ENCODE measurements at regions not wholly inside any gene's neighbourhood (a gene's known extent, or its start where the extent isn't known, plus 50 kb on each side); places are given as distances from the start of the nearest gene placed in this dataset.
"Not testable (repeated sequence)": the region's sequence is repeated elsewhere in the genome, so short reads cannot be mapped to it uniquely, and the experiment has no call there.

GRCh38 chr3:35216501-35217266, 422.6 kb upstream of the ARPP21 start:
- H3K9me3 Mint-ChIP-seq, result peaks cover 14% of the 10 kb centered on the region
- H3K27ac Mint-ChIP-seq, result no peak overlapping the region
- no peak overlapping the region for H3K4me3 Mint-ChIP-seq
- no peaks in the 10 kb centered on the region for H3K4me1 Mint-ChIP-seq
- no peak for DNase-seq (ENCODE audit: low spot score in 2 of 2)
- no peaks in the 10 kb centered on the region for H3K36me3 Mint-ChIP-seq
- ATAC-seq, result no peak

GRCh38 chr3:35223632-35224394, 415.5 kb upstream of the ARPP21 start:
- Mint-ChIP-seq H3K27ac (no peak overlapping the region), H3K36me3 (no peaks in the 10 kb centered on the region), H3K4me1 (no peaks in the 10 kb centered on the region), H3K9me3 (peaks cover 17% of the 10 kb centered on the region), H3K4me3 (no peak overlapping the region)
- DNase-seq (ENCODE audit: low spot score in 2 of 2) (no peak), ATAC-seq (no peak)

- H3K4me3 Mint-ChIP-seq, result no peak overlapping the region
- DNase-seq (ENCODE audit: low spot score in 2 of 2) (no peak), ATAC-seq (no peak)
- H3K4me1 Mint-ChIP-seq, result no peaks in the 10 kb centered on the region
- H3K9me3 Mint-ChIP-seq, result peaks cover 18% of the 10 kb centered on the region
- no peak overlapping the region for H3K27ac Mint-ChIP-seq
- H3K36me3 Mint-ChIP-seq, result no peaks in the 10 kb centered on the region
These were observed 414.6 kb upstream of the ARPP21 start for GRCh38 chr3:35224565-35225295.

- Mint-ChIP-seq H3K36me3 (no peaks in the 10 kb centered on the region), H3K4me1 (no peaks in the 10 kb centered on the region), H3K4me3 (no peak overlapping the region), H3K27ac (no peak overlapping the region), H3K9me3 (peaks cover 18% of the 10 kb centered on the region)
- ATAC-seq (no peak), DNase-seq (ENCODE audit: low spot score in 2 of 2) (no peak)
These were observed 398.1 kb upstream of the ARPP21 start for GRCh38 chr3:35241236-35241635.

GRCh38 chr3:35254917-35255316, 384.4 kb upstream of the ARPP21 start:
- H3K36me3 Mint-ChIP-seq, result no peaks in the 10 kb centered on the region
- DNase-seq (ENCODE audit: low spot score in 2 of 2) (no peak), ATAC-seq (no peak)
- no peak overlapping the region for H3K4me3 Mint-ChIP-seq
- no peak overlapping the region for H3K27ac Mint-ChIP-seq
- peaks cover 8% of the 10 kb centered on the region for H3K9me3 Mint-ChIP-seq
- H3K4me1 Mint-ChIP-seq, result no peaks in the 10 kb centered on the region

GRCh38 chr3:35257641-35258040, 381.7 kb upstream of the ARPP21 start:
- no peak overlapping the region for H3K27ac Mint-ChIP-seq
- H3K9me3 Mint-ChIP-seq, result peaks cover 8% of the 10 kb centered on the region
- ATAC-seq (no peak), DNase-seq (ENCODE audit: low spot score in 2 of 2) (no peak)
- H3K4me1 Mint-ChIP-seq, result no peaks in the 10 kb centered on the region
- H3K36me3 Mint-ChIP-seq, result no peaks in the 10 kb centered on the region
- H3K4me3 Mint-ChIP-seq, result no peak overlapping the region

GRCh38 chr3:35262406-35262805, 376.9 kb upstream of the ARPP21 start:
- H3K9me3 Mint-ChIP-seq, result peaks cover 15% of the 10 kb centered on the region
- no peak overlapping the region for H3K4me3 Mint-ChIP-seq
- ATAC-seq, result no peak
- H3K36me3 Mint-ChIP-seq, result no peaks in the 10 kb centered on the region
- DNase-seq (ENCODE audit: low spot score in 2 of 2), result no peak
- no peak overlapping the region for H3K27ac Mint-ChIP-seq
- no peaks in the 10 kb centered on the region for H3K4me1 Mint-ChIP-seq

GRCh38 chr3:35263477-35263876, 375.8 kb upstream of the ARPP21 start:
- H3K36me3 Mint-ChIP-seq, result no peaks in the 10 kb centered on the region
- H3K4me3 Mint-ChIP-seq, result no peak overlapping the region
- H3K27ac Mint-ChIP-seq, result no peak overlapping the region
- H3K4me1 Mint-ChIP-seq, result no peaks in the 10 kb centered on the region
- no peak for ATAC-seq
- peaks cover 8% of the 10 kb centered on the region for H3K9me3 Mint-ChIP-seq
- DNase-seq (ENCODE audit: low spot score in 2 of 2), result no peak

GRCh38 chr3:35266065-35266464, 373.3 kb upstream of the ARPP21 start:
- not testable (repeated sequence) for H3K27ac Mint-ChIP-seq; H3K4me3 Mint-ChIP-seq; H3K36me3 Mint-ChIP-seq; DNase-seq (ENCODE audit: low spot score in 2 of 2); ATAC-seq; H3K4me1 Mint-ChIP-seq
- peaks cover 11% of the 10 kb centered on the region for H3K9me3 Mint-ChIP-seq

GRCh38 chr3:35275768-35276167, 363.6 kb upstream of the ARPP21 start:
- ATAC-seq (no peak), DNase-seq (ENCODE audit: low spot score in 2 of 2) (no peak)
- no peak overlapping the region for H3K27ac Mint-ChIP-seq
- H3K36me3 Mint-ChIP-seq, result no peaks in the 10 kb centered on the region
- no peaks in the 10 kb centered on the region for H3K4me1 Mint-ChIP-seq
- H3K9me3 Mint-ChIP-seq, result peaks cover 23% of the 10 kb centered on the region
- H3K4me3 Mint-ChIP-seq, result no peak overlapping the region

- Mint-ChIP-seq H3K27ac (no peak overlapping the region), H3K36me3 (no peaks in the 10 kb centered on the region), H3K4me3 (no peak overlapping the region), H3K9me3 (peaks cover 21% of the 10 kb centered on the region), H3K4me1 (no peaks in the 10 kb centered on the region)
- no peak for DNase-seq (ENCODE audit: low spot score in 2 of 2)
- no peak for ATAC-seq
These were observed 362.8 kb upstream of the ARPP21 start for GRCh38 chr3:35276568-35276967.

GRCh38 chr3:35291471-35292236, 347.7 kb upstream of the ARPP21 start:
- Mint-ChIP-seq H3K4me1 (no peaks in the 10 kb centered on the region), H3K36me3 (no peaks in the 10 kb centered on the region), H3K4me3 (no peak overlapping the region), H3K9me3 (peaks cover 24% of the 10 kb centered on the region), H3K27ac (no peak overlapping the region)
- ATAC-seq (no peak), DNase-seq (ENCODE audit: low spot score in 2 of 2) (no peak)

- DNase-seq (ENCODE audit: low spot score in 2 of 2) (no peak), ATAC-seq (no peak)
- no peaks in the 10 kb centered on the region for H3K36me3 Mint-ChIP-seq
- H3K4me3 Mint-ChIP-seq, result no peak overlapping the region
- no peaks in the 10 kb centered on the region for H3K4me1 Mint-ChIP-seq
- peaks cover 25% of the 10 kb centered on the region for H3K9me3 Mint-ChIP-seq
- H3K27ac Mint-ChIP-seq, result no peak overlapping the region
These were observed 346.8 kb upstream of the ARPP21 start for GRCh38 chr3:35292568-35292967.

GRCh38 chr3:35295906-35296305, 343.4 kb upstream of the ARPP21 start:
- H3K4me1 Mint-ChIP-seq, result no peaks in the 10 kb centered on the region
- no peak for ATAC-seq
- no peaks in the 10 kb centered on the region for H3K36me3 Mint-ChIP-seq
- peaks cover 16% of the 10 kb centered on the region for H3K9me3 Mint-ChIP-seq
- no peak for DNase-seq (ENCODE audit: low spot score in 2 of 2)
- H3K27ac Mint-ChIP-seq, result no peak overlapping the region
- H3K4me3 Mint-ChIP-seq, result no peak overlapping the region

- H3K9me3 Mint-ChIP-seq, result peaks cover 17% of the 10 kb centered on the region
- H3K4me3 Mint-ChIP-seq, result no peak overlapping the region
- ATAC-seq (no peak), DNase-seq (ENCODE audit: low spot score in 2 of 2) (no peak)
- no peaks in the 10 kb centered on the region for H3K4me1 Mint-ChIP-seq
- no peaks in the 10 kb centered on the region for H3K36me3 Mint-ChIP-seq
- no peak overlapping the region for H3K27ac Mint-ChIP-seq
These were observed 342.8 kb upstream of the ARPP21 start for GRCh38 chr3:35296533-35296932.

All from stimulated activated effector memory CD8-positive, alpha-beta T cell treated with anti-CD3 and anti-CD28 coated beads, Interleukin-12 subunit alpha, Interleukin-12 subunit beta, amount 100 ng/mL, for 72 hours (primary cell).